K562 (cell line): ENCODE measurements at regions not wholly inside any gene's neighbourhood (a gene's known extent, or its start where the extent isn't known, plus 50 kb on each side); places are given as distances from the start of the nearest gene placed in this dataset.

ENCODE experiments used
- BHLHE40 ChIP-seq: IDR thresholded peaks from 2 replicates; pipeline ENCODE4 v1.6.1; 2011; ENCODE audit warnings: low read length, improper control_type of control experiment
- CBX5 ChIP-seq: IDR thresholded peaks from 2 replicates; pipeline ENCODE4 v1.6.1; 2014; ENCODE audit warnings: low read depth, borderline replicate concordance
- ELF1 ChIP-seq: fragments of 200-800 bp; sonication (Bioruptor generic); IDR thresholded peaks from 2 replicates; pipeline ENCODE4 v1.6.1; 2016; ENCODE audit warnings: missing genetic modification characterization, missing compliant biosample characterization
- EP400 ChIP-seq: fragments of 450-650 bp; IDR thresholded peaks from 2 replicates; pipeline ENCODE4 v1.6.1; 2017; ENCODE audit warnings: antibody characterized with exemption, mild to moderate bottlenecking, moderate library complexity
- HNRNPK ChIP-seq: fragments of 200-400 bp; formaldehyde crosslinking; IDR thresholded peaks from one replicate; pipeline ENCODE4 v1.6.1; 2018; ENCODE audit warnings: mild to moderate bottlenecking, low read depth, low read length; ENCODE audit not compliant: poor library complexity, severe bottlenecking
- HOXB6 ChIP-seq: fragments of 250-450 bp; sonication (Bioruptor Pico); IDR thresholded peaks from 2 replicates; pipeline ENCODE4 v1.5.1; 2022; ENCODE audit warnings: mild to moderate bottlenecking, borderline replicate concordance
- LARP7 ChIP-seq: fragments of 450-650 bp; IDR thresholded peaks from 2 replicates; pipeline ENCODE4 v1.6.1; 2016
- MAFF ChIP-seq: IDR thresholded peaks from 2 replicates; pipeline ENCODE4 v1.6.1; 2012; ENCODE audit warnings: low read length, improper control_type of control experiment
- NR3C1 ChIP-seq: sonication (generic); formaldehyde crosslinking; IDR thresholded peaks from 2 replicates; pipeline ENCODE4 v1.8.1; 2022; ENCODE audit warnings: missing genetic modification reagents
- POLR3G ChIP-seq: IDR thresholded peaks from 2 replicates; pipeline ENCODE4 v1.6.1; 2011; ENCODE audit not compliant: insufficient read length, insufficient replicate concordance; ENCODE audit errors: extremely low read depth
- SETDB1 ChIP-seq: IDR thresholded peaks from one replicate; pipeline ENCODE4 v1.6.1; 2012; ENCODE audit warnings: low read length, control low read depth, inconsistent platforms
- TBP ChIP-seq: optimal IDR thresholded peaks from 2 replicates; pipeline ENCODE3; 2011; ENCODE audit warnings: low read depth, low read length, improper control_type of control experiment
- ZNF76 ChIP-seq: fragments of 250-450 bp; sonication (Bioruptor Pico); IDR thresholded peaks from 2 replicates; pipeline ENCODE4 v1.4.0; 2020; ENCODE audit warnings: mild to moderate bottlenecking, moderate library complexity, borderline replicate concordance
- TF ChIP-seq, protein P1 (sequence below): fragments of 450-650 bp; IDR thresholded peaks from 2 replicates; pipeline ENCODE4 v1.6.1; 2016; ENCODE audit warnings: antibody characterized with exemption
- TF ChIP-seq, protein P2 (sequence below): fragments of 450-650 bp; IDR thresholded peaks from 2 replicates; pipeline ENCODE4 v1.6.1; 2018; ENCODE audit warnings: mild to moderate bottlenecking, low read depth; ENCODE audit not compliant: partially characterized antibody
- TF ChIP-seq, protein P3 (sequence below), 2 experiments: fragments of 450-650 bp; formaldehyde crosslinking in 1 of 2; IDR thresholded peaks; 2 replicates each; pipeline versions ENCODE4 v1.4.0 to v1.6.1; 2014 to 2020; ENCODE audit warnings: mild to moderate bottlenecking in 2 of 2, borderline replicate concordance in 1 of 2, low read depth in 1 of 2
- TF ChIP-seq, protein P4 (sequence below), 2 experiments: fragments of 250-450 bp in 1 of 2; fragments of 450-650 bp in 1 of 2; sonication (Bioruptor Pico) in 1 of 2; IDR thresholded peaks; 2 replicates each; pipeline versions ENCODE4 v1.6.1 to v1.8.0; 2016 to 2021; ENCODE audit warnings: mild to moderate bottlenecking in 2 of 2, moderate library complexity in 2 of 2, missing compliant biosample characterization in 1 of 2, missing genetic modification characterization in 1 of 2

DNA sequence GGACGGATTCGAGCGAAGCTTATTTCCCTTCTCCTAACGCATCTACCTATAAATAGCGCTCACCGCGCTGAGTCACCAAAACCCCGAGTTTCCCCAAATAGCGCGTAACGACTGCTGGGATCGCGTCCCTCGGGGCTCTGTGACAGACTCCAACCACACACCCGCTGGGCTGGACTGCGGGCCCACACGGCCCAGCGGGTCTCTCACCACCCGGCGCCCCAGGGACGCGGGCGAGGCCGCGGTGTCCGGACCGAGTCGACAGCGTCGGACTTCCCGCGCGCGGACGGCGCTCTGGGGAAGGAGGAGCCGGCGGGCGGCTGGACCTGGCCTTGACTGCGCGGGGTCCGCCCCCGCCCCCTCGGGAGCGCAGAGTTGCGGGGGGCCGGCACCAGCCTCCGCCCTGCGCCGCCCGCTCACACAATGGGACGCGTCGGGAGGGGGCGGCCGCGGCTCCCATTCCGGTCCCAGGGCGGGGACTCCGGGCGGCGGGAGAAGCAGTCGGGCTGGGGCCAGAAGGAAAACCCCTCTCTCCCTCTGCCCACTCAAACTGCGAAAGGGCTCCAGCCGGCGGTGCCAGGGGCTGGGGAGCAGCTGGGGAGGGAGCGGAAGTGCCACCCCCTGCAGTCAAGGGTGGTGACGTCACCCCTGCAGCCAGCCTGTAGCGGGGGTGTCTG is 108.8 kb downstream of the KCNRG start (continued):
- TF ChIP-seq, protein P1, sequence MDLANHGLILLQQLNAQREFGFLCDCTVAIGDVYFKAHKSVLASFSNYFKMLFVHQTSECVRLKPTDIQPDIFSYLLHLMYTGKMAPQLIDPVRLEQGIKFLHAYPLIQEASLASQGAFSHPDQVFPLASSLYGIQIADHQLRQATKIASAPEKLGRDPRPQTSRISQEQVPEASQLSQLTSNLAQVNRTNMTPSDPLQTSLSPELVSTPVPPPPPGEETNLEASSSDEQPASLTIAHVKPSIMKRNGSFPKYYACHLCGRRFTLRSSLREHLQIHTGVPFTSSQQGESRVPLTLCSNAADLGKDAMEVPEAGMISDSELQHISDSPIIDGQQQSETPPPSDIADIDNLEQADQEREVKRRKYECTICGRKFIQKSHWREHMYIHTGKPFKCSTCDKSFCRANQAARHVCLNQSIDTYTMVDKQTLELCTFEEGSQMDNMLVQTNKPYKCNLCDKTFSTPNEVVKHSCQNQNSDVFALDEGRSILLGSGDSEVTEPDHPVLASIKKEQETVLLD = no peak
- TF ChIP-seq LARP7 = no peak
- no peak for TF ChIP-seq HNRNPK
- peak; percentile 76 for TF ChIP-seq ELF1 (tag)
- no peak for TF ChIP-seq NR3C1
- no peak for TF ChIP-seq SETDB1
- TF ChIP-seq, protein P2, sequence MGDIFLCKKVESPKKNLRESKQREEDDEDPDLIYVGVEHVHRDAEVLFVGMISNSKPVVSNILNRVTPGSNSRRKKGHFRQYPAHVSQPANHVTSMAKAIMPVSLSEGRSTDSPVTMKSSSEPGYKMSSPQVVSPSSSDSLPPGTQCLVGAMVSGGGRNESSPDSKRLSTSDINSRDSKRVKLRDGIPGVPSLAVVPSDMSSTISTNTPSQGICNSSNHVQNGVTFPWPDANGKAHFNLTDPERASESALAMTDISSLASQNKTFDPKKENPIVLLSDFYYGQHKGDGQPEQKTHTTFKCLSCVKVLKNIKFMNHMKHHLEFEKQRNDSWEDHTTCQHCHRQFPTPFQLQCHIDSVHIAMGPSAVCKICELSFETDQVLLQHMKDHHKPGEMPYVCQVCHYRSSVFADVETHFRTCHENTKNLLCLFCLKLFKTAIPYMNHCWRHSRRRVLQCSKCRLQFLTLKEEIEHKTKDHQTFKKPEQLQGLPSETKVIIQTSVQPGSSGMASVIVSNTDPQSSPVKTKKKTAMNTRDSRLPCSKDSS = no peak
- no peak for TF ChIP-seq POLR3G
- TF ChIP-seq, protein P3, sequence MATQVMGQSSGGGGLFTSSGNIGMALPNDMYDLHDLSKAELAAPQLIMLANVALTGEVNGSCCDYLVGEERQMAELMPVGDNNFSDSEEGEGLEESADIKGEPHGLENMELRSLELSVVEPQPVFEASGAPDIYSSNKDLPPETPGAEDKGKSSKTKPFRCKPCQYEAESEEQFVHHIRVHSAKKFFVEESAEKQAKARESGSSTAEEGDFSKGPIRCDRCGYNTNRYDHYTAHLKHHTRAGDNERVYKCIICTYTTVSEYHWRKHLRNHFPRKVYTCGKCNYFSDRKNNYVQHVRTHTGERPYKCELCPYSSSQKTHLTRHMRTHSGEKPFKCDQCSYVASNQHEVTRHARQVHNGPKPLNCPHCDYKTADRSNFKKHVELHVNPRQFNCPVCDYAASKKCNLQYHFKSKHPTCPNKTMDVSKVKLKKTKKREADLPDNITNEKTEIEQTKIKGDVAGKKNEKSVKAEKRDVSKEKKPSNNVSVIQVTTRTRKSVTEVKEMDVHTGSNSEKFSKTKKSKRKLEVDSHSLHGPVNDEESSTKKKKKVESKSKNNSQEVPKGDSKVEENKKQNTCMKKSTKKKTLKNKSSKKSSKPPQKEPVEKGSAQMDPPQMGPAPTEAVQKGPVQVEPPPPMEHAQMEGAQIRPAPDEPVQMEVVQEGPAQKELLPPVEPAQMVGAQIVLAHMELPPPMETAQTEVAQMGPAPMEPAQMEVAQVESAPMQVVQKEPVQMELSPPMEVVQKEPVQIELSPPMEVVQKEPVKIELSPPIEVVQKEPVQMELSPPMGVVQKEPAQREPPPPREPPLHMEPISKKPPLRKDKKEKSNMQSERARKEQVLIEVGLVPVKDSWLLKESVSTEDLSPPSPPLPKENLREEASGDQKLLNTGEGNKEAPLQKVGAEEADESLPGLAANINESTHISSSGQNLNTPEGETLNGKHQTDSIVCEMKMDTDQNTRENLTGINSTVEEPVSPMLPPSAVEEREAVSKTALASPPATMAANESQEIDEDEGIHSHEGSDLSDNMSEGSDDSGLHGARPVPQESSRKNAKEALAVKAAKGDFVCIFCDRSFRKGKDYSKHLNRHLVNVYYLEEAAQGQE (IDR thresholded peaks at IDR 0.05; ENCODE audit: borderline replicate concordance) = peak; percentile 32
- TF ChIP-seq, protein P3 (CRISPR knock-in tag; IDR thresholded peaks at IDR 0.05; ENCODE audit: low read depth) = no peak; the same call in 1 of the 2 replicates
- peak; percentile 52 for TF ChIP-seq TBP
- 0 out of 2 replicates have a peak, but pooled peaks have one; percentile 7 for TF ChIP-seq BHLHE40
- no peak for TF ChIP-seq CBX5
- 0 out of 2 replicates have a peak, but pooled peaks have one; percentile 18 for TF ChIP-seq ZNF76 (CRISPR knock-in tag)
- TF ChIP-seq, protein P4, sequence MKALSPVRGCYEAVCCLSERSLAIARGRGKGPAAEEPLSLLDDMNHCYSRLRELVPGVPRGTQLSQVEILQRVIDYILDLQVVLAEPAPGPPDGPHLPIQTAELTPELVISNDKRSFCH (CRISPR knock-in tag; IDR thresholded peaks at IDR 0.05) = no peak
- TF ChIP-seq, protein P4 (tag; IDR thresholded peaks at IDR 0.05) = peak; percentile 80
- no peak; the same call in 1 of the 2 replicates for TF ChIP-seq MAFF
- no peak for TF ChIP-seq HOXB6 (CRISPR knock-in tag)
- TF ChIP-seq EP400 = peak; percentile 60
